ENCODE measurements at regions not wholly inside any gene's neighbourhood (a gene's known extent, or its start where the extent isn't known, plus 50 kb on each side); places are given as distances from the start of the nearest gene placed in this dataset.
"Not testable (repeated sequence)": the region's sequence is repeated elsewhere in the genome, so short reads cannot be mapped to it uniquely, and the experiment has no call there.

DNA sequence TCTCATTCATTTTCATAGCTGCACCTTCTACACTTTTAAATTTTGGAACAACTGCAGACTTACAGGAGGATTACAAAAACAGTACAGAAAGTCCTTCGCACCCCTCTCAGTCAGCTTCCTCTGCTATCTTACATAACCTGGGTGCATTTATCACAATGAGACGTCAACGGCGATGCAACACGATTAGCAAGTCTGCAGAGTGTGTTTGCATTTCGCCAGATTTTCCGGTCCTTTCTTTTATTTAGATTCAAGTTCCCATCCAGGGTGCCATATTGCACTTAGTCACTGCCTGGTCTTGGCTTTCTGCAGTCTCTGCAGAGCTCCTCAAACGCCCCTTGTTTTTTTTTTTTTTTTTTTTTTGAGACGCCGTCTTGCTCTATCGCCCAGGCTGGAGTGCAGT, 85.9 kb downstream of the ASMT start:
- no peak for DNase-seq (ENCODE audit: low read depth in 2 of 2)

DNA sequence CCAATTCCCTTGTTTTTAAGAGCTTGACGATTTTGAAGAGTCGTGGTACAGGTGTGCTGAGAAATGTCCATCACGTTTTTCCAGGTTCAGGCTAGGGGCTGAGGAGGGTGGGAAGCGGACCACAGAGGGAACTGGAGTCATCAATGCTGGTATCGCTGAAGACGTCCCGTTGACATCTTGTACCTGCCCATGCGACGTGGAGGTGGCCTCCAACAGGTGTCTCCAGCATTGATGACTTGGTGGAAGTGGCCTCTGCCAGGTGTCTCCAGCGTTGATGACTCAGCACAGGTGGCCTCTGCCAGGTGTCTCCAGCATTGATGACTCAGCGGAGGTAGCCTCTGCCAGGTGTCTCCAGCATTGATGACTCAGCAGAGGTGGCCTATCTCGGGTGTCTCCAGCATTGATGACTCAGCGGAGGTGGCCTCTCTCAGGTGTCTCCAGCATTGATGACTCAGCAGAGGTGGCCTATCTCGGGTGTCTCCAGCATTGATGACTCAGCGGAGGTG, 86.6 kb downstream of the ASMT start:
- DNase-seq (ENCODE audit: low read depth in 2 of 2) = not testable (repeated sequence)

DNA sequence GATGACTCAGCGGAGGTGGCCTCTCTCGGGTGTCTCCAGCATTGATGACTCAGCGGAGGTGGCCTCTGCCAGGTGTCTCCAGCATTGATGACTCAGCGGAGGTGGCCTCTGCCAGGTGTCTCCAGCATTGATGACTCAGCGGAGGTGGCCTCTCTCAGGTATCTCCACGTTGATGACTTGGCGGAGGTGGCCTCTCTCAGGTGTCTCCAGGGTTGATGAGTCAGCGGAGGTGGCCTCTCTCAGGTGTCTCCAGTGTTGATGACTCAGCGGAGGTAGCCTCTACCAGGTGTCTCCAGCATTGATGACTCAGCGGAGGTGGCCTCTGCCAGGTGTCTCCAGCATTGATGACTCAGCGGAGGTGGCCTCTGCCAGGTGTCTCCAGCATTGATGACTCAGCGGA, 87.3 kb downstream of the ASMT start:
- DNase-seq (ENCODE audit: low read depth in 2 of 2) = not testable (repeated sequence)

DNA sequence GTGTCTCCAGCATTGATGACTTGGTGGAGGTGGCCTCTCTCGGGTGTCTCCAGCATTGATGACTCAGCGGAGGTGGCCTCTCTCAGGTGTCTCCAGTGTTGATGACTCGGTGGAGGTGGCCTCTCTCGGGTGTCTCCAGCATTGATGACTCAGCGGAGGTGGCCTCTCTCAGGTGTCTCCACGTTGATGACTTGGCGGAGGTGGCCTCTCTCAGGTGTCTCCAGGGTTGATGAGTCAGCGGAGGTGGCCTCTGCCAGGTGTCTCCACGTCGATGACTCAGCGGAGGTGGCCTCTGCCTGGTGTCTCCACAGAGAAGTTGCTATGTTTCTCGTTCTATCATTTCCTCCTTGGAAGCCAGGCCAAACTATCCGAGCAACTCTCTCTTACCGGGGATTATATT, 87.7 kb downstream of the ASMT start:
- DNase-seq (ENCODE audit: low read depth in 2 of 2) = not testable (repeated sequence)

DNA sequence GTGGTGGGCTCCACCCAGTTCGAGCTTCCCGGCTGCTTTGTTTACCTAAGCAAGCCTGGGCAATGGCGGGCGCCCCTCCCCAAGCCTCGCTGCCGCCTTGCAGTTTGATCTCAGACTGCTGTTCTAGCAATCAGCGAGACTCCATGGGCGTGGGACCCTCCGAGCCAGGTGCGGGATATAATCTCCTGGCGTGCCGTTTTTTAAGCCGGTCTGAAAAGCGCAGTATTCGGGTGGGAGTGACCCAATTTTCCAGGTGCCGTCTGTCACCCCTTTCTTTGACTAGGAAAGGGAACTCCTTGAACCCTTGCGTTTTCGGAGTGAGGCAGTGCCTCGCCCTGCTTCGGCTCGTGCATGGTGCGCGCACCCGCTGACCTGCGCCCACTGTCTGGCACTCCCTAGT, 94.4 kb downstream of the ASMT start:
- DNase-seq (ENCODE audit: low read depth in 2 of 2) = not testable (repeated sequence)

DNA sequence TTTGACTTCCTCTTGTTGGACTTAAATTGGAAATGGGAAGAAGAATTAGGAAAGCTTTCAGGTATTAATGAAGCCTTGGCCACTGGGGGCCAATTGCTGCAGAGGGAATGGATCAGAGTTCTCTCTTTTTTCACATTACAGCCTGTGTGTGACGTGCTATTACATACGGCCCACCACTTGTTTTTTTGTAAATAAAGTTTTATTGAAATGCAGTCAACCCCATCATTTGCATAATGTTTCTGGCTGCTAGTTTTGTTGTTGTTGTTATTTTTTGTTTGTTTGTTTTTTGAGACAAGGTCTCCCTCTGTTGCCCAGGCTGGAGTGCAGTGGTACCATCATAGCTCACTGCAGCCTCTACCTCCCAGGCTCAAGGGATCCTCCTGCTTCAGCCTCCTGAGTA, 98.4 kb downstream of the ASMT start:
- DNase-seq (ENCODE audit: low read depth in 2 of 2) = no peak

GRCh38 chrX:1717373-1717772, 102.5 kb downstream of the ASMT start:
- DNase-seq (ENCODE audit: low read depth in 2 of 2) = no peak

DNA sequence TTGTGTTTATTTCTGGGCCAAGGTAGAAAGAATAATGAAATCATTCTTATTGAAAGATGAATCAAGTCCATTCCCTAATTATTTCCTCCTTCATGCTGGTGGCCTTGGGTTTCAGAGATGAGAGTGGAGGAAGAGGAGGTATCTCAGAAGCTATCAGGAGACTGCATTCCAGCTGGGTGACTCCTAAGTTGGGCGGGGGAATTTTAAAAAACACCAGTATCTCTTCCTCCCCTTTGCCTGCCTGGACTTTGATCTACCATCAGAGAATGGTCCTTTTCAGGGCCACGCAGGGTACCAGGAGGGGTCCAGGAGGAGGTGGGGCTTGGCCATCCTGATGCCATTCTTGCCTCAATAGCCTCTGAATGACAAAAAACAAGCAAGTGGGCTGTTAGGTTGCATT, 104.4 kb downstream of the ASMT start:
- DNase-seq (ENCODE audit: low read depth in 2 of 2) = no peak

GRCh38 chrX:1720836-1721235, 106.0 kb downstream of the ASMT start:
- DNase-seq (ENCODE audit: low read depth in 2 of 2) = peak; percentile 18 to 25

DNA sequence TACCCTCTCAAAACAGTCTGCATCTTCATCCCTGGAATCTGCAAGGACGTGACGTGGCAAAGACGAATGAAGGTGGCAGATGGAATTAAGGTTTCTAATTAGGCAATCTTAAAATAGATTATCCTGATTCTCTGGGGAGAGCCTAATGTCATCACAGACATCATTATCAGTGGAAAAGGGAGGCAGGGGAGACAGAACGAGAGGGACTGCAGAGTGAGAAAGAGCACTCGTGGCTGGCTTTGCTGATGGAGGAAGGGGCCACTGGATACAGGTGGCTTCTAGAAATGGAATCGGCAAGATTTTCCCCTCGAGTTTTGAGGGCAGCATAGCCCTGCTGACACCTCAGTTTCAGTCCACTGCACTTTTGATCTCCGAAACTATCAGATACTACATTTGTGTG, 110.6 kb downstream of the ASMT start:
- no peak for DNase-seq (ENCODE audit: low read depth in 2 of 2)

- DNase-seq (ENCODE audit: low read depth in 2 of 2) = no peak
These were observed 112.7 kb downstream of the ASMT start for GRCh38 chrX:1727531-1728027.

DNA sequence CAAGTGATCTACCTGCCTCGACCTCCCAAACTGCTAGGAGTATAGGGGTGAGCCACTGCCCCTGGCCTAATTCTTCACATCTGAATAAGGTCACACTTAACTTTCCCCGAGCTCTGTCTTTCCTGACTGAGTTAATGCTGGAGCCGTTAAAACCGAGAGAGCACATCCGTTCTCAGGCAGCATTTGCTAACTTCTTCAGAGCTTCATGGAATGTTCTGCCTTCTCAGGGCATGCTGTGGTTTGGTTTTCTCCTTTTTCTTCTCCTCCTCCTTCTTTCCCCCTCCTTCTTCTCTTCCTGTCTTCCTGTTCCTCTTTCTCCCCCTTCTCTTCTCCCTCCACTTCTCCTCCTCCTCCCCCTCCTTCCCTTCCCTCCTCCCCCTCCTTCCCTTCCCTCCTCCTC, 119.9 kb downstream of the ASMT start:
- no peak for DNase-seq (ENCODE audit: low read depth in 2 of 2)

DNA sequence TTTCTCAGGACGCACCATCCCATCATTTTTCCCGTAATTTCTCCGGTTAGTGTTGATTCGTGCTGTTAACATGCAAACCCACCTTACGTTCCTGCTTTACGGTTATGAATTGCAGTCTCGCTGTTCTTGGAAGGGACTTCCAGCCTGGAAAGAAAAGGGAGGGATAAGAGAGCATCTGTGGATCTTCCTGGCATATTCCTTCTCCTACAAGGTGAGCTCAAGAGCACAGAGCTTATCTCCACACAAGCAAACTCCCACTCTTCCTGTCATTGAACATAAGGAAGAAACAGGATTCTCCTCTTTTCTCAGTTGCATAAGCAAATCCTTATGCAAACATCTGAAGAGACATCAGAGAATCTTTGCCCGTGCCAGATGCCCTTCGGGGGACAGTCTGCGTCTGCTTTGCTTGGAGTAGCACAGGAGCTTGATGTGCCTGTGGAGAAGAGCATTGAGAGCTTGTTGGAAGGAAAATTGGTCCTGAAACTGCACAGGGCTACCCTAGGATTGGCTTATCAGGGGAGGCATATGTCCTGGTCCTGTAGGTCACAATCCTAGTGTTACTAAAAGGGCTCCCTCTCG, 127.0 kb downstream of the ASMT start:
- DNase-seq (ENCODE audit: low read depth in 2 of 2) = no peak

GRCh38 chrX:1743105-1743504, 128.2 kb downstream of the ASMT start:
- no peak for DNase-seq (ENCODE audit: low read depth in 2 of 2)

GRCh38 chrX:1743663-1744062, 128.8 kb downstream of the ASMT start:
- no peak for DNase-seq (ENCODE audit: low read depth in 2 of 2)

GRCh38 chrX:1748408-1748807, 133.5 kb downstream of the ASMT start:
- no peak for DNase-seq (ENCODE audit: low read depth in 2 of 2)

DNA sequence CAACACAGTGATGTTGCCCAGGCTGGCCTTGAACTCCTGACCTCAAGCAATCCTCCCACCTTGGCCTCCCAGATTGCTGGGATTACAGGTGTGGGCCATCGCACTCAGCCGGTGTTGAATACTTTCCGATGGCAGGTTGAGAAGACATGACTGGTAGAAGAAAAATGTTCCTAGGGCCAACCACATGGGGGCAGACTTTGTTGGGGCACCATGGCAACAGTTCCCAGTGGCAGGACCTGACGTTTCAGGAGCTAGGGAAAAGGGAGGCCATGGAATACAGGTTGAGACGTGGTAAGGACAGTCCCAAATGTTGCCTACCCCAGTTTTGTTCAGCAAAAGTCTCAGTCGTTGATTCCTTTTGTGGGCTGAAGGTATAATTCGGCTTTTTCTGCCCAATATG, 134.6 kb downstream of the ASMT start:
- DNase-seq (ENCODE audit: low read depth in 2 of 2) = no peak

DNA sequence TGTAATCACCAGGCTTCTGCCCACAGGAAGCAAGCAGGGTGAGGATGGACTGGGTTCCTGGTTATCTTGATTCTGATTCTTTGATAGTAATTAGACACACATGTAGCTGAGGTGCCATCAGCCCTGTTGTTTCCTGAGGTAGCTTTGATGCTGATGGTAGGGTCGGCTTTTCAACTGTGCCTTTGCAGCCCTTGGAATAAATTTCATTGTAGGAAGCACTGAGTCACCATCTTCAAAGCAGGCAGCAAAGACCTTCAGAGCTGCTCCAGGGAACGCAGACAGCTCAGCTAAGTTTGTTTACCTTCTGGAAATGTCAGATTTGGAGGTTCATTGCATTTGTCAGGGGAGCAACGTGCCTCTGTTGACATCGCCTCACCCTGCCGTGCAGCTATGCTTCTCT, 135.4 kb downstream of the ASMT start:
- no peak for DNase-seq (ENCODE audit: low read depth in 2 of 2)

GRCh38 chrX:1751781-1752180, 136.9 kb downstream of the ASMT start:
- no peak for DNase-seq (ENCODE audit: low read depth in 2 of 2)

- not testable (repeated sequence) for DNase-seq (ENCODE audit: low read depth in 2 of 2)
These were observed 137.9 kb downstream of the ASMT start for GRCh38 chrX:1752799-1753198.

GRCh38 chrX:1754077-1754476, 139.2 kb downstream of the ASMT start:
- peak; percentile 44 to 48 for DNase-seq (ENCODE audit: low read depth in 2 of 2)

GRCh38 chrX:1763294-1763693, 148.4 kb downstream of the ASMT start:
- no peak for DNase-seq (ENCODE audit: low read depth in 2 of 2)

- not testable (repeated sequence) for DNase-seq (ENCODE audit: low read depth in 2 of 2)
These were observed 150.1 kb downstream of the ASMT start for GRCh38 chrX:1764883-1765364.

- no peak for DNase-seq (ENCODE audit: low read depth in 2 of 2)
These were observed 152.2 kb downstream of the ASMT start for GRCh38 chrX:1767026-1767425.
